ENCODE measurements at regions not wholly inside any gene's neighbourhood (a gene's known extent, or its start where the extent isn't known, plus 50 kb on each side); places are given as distances from the start of the nearest gene placed in this dataset.

- H3K9me3 ChIP-seq (ENCODE audit: control insufficient read depth in 1 of 2, insufficient read depth in 1 of 2, low read depth in 1 of 2, low read length in 2 of 2), result no peaks in the 10 kb centered on the region
- H3K9me2 ChIP-seq (ENCODE audit: insufficient read depth), result no peaks in the 10 kb centered on the region
- H3K4me3 ChIP-seq (replicated peaks in 1 of 2; ENCODE audit: low read depth in 1 of 2, low read length in 2 of 2), result no peak overlapping the region
- ChIA-PET RAD21 (ENCODE audit: low non-redundant PET in 1 of 2, low total read pairs in 2 of 2, uncharacterized antibody in 2 of 2, unreplicated experiment in 2 of 2) (no interaction called here), POLR2A (no interaction called here), CTCF (no interaction called here)
- no peaks in the 10 kb centered on the region for H3K27me3 ChIP-seq (ENCODE audit: insufficient read depth, low read length)
- no peak overlapping the region for H2AFZ ChIP-seq (ENCODE audit: low read depth, low read length, poor library complexity, severe bottlenecking)
- TF ChIP-seq MAX (IDR thresholded peaks at IDR 0.05), result no peak
- TF ChIP-seq EZH2phosphoT487 (IDR thresholded peaks at IDR 0.05; ENCODE audit: borderline replicate concordance), result no peak
- no peak for TF ChIP-seq SRF (IDR thresholded peaks at IDR 0.05; ENCODE audit: low read depth)
- no peak for TF ChIP-seq TCF7L2 (IDR thresholded peaks at IDR 0.05; ENCODE audit: borderline replicate concordance, extremely low read depth, insufficient read depth, insufficient read length)
- TF ChIP-seq ZNF274 (IDR thresholded peaks at IDR 0.05; ENCODE audit: low read depth, low read length), result no peak
- TF ChIP-seq FOSL1 (IDR thresholded peaks at IDR 0.05; ENCODE audit: low read depth), result no peak
- TF ChIP-seq RAD21 (IDR thresholded peaks at IDR 0.05; ENCODE audit: low read depth), result no peak
- no peak for TF ChIP-seq YY1 (IDR thresholded peaks at IDR 0.05; ENCODE audit: extremely low read depth, insufficient replicate concordance, low read depth, low read length)
- TF ChIP-seq ATF3 (IDR thresholded peaks at IDR 0.05), result no peak
- TF ChIP-seq REST (IDR thresholded peaks at IDR 0.05; ENCODE audit: low read depth), result no peak
- TF ChIP-seq ZFX (IDR thresholded peaks at IDR 0.05), result no peak
- no peak for TF ChIP-seq CEBPB (IDR thresholded peaks at IDR 0.05; ENCODE audit: low read depth)
- no peak for TF ChIP-seq SP1 (IDR thresholded peaks at IDR 0.05; ENCODE audit: low read depth)
- TF ChIP-seq POLR2A (IDR thresholded peaks at IDR 0.05; ENCODE audit: borderline replicate concordance, extremely low read depth, insufficient read depth, insufficient read length), result no peak
- TF ChIP-seq SIN3A (IDR thresholded peaks at IDR 0.05; ENCODE audit: low read depth), result no peak
- TF ChIP-seq EGR1 (IDR thresholded peaks at IDR 0.05; ENCODE audit: low read depth), result no peak
- TF ChIP-seq ELF1 (IDR thresholded peaks at IDR 0.05; ENCODE audit: borderline replicate concordance, low read depth), result no peak
- no peak for TF ChIP-seq POLR2AphosphoS5 (IDR thresholded peaks at IDR 0.05; ENCODE audit: low read depth, low read length)
- no peaks in the 10 kb centered on the region; the same call in 1 of the 2 replicates for H4K20me1 ChIP-seq (ENCODE audit: insufficient read depth)
- intact Hi-C loops (cut with micrococcal nuclease), result no loop called here
- H3K27ac ChIP-seq (ENCODE audit: low read depth, low read length), result no peak overlapping the region
- H3K79me2 ChIP-seq (ENCODE audit: insufficient read depth, low read length), result no peaks in the 10 kb centered on the region
- no TSS peak for BruUV-seq (replicated peaks)
- H3K36me3 ChIP-seq (ENCODE audit: control insufficient read depth in 1 of 2, insufficient read depth in 2 of 2, low read length in 2 of 2), result no peaks in the 10 kb centered on the region
- H3K9ac ChIP-seq (ENCODE audit: low read length), result no peak overlapping the region
- DNase-seq (ENCODE audit: low read depth, low spot score) (no peak), ATAC-seq (no peak)
- no peaks in the 10 kb centered on the region for H3K4me1 ChIP-seq (ENCODE audit: control insufficient read depth in 1 of 2, insufficient read depth in 2 of 2, low read length in 2 of 2)
- no peak overlapping the region for H3K4me2 ChIP-seq (ENCODE audit: low read length)
These were observed 311.8 kb upstream of the CLEC14A start for GRCh38 chr14:38567703-38568102.

Data from HCT116 (cell line).